Heart left ventricle (tissue), 16 donors: ENCODE measurements at regions not wholly inside any gene's neighbourhood (a gene's known extent, or its start where the extent isn't known, plus 50 kb on each side); places are given as distances from the start of the nearest gene placed in this dataset.

Experiments used
- ATAC-seq, 4 donors: fragments of 200-7000 bp; cut with Tn5 transposase; one replicate each; pipeline ENCODE4 v1.9.1; 2020 to 2022; ENCODE audit warnings: moderate library complexity in 4 of 4, mild to moderate bottlenecking in 3 of 4, moderate number of reproducible peaks in 1 of 4
- DNase-seq, 5 donors: peaks; one replicate each; pipeline ENCODE4 v3.0.0-alpha.2; 2020
- H3K27ac ChIP-seq, 12 donors: fragments of 200-600 bp; sonication (generic) in 4 of 12; one replicate each; pipeline versions ENCODE4 v1.5.0 to v1.8.0; 2016 to 2022; ENCODE audit warnings: mild to moderate bottlenecking in 2 of 12
- H3K27me3 ChIP-seq, 9 donors: fragments of 200-600 bp; sonication (generic) in 2 of 9; one replicate each; pipeline versions ENCODE4 v1.5.1 to v1.8.0; 2016 to 2022; ENCODE audit warnings: mild to moderate bottlenecking in 3 of 9
- H3K36me3 ChIP-seq, 9 donors: fragments of 200-600 bp; sonication (generic) in 2 of 9; one replicate each; pipeline versions ENCODE4 v1.5.0 to v1.8.0; 2018 to 2022; ENCODE audit warnings: mild to moderate bottlenecking in 2 of 9
- H3K4me1 ChIP-seq, 12 donors: fragments of 200-600 bp; sonication (generic) in 4 of 12; one replicate each; pipeline versions ENCODE4 v1.5.0 to v1.8.0; 2016 to 2022; ENCODE audit warnings: mild to moderate bottlenecking in 3 of 12
- H3K4me3 ChIP-seq, 12 donors: fragments of 200-600 bp; sonication (generic) in 4 of 12; one replicate each; pipeline versions ENCODE4 v1.5.0 to v1.8.0; 2017 to 2022; ENCODE audit warnings: mild to moderate bottlenecking in 9 of 12, moderate library complexity in 4 of 12
- H3K9me3 ChIP-seq, 12 donors: fragments of 200-600 bp; sonication (generic) in 4 of 12; one replicate each; pipeline versions ENCODE4 v1.5.0 to v1.8.0; 2016 to 2022; ENCODE audit warnings: mild to moderate bottlenecking in 1 of 12
- CTCF ChIP-seq, 12 donors: fragments of 200-600 bp; sonication (generic) in 4 of 12; IDR thresholded peaks; one replicate each; pipeline versions ENCODE4 v1.5.0 to v1.8.0; 2018 to 2022; ENCODE audit warnings: antibody characterized with exemption in 12 of 12, mild to moderate bottlenecking in 5 of 12
- POLR2A ChIP-seq, 2 donors: fragments of 450-650 bp; IDR thresholded peaks; one replicate each; pipeline ENCODE4 v1.6.1; 2017; ENCODE audit warnings: antibody characterized with exemption in 2 of 2, mild to moderate bottlenecking in 2 of 2, moderate library complexity in 2 of 2
- WGBS, 4 donors: extraction: QIAGEN DNeasy Blood & Tissue Kit in 2 of 4; methylation state at CpG; one replicate each; pipeline versions ENCODE4 v1.1.5 to v1.1.7; 2013 to 2018; 5-methylcytosine and 5-hydroxymethylcytosine counted together
- intact Hi-C, 10 donors: fragments of 100-400 bp; cut with DNase I; formaldehyde crosslinking; loops; one replicate each; pipeline versions ENCODE4 v1.11.1 to v1.14.2; 2022
- donor health status: ischemic (EF 13 %, LVEDD 7.1; RV severe dilation, severe dysfunction).
- donor health status: healthy with polysubstance abuse.
- donor health status: DM: no; HTN: yes; CAD: no.
- donor health status: DM: no; HTN: no; CAD: no.
- donor health status: ischemic (EF 25% LVEDD 6.9; RV normal size, moderate dysfunction).
- donor health status: ischemic (EF 25% LVEDD 5.7; RV mildly dilated, moderate dysfunction).
- donor health status: healthy.
- donor health status: DM: yes; HTN: yes; CAD: no.
- donor health status: ischemic (EF 35%, LVEDD 5.7; RV mildly dilated, moderate dysfunction).
- donor health status: nonischemic (EF 11% LVEDD 7.7; RV severe dilation, severe dysfunction).
- donor health status: DM: yes; HTN: yes; CAD: no.
- donor health status: PGD.
- donor health status: ischemic (EF 29% LVEDD 5.4; RV normal size, mild dysfunction).
- donor health status: nonischemic (EF 23%, LVEDD 6.1; RV moderate dilation, normal function).

- intact Hi-C loops: no loop called here
- Histone ChIP-seq H3K9me3 (peaks cover 0 to 5% (median 0%) of the 10 kb centered on the region in 12 donors), H3K4me3 (no peak overlapping the region), H3K4me1 (no peaks in the 10 kb centered on the region), H3K27me3 (peaks cover 0 to 3% (median 0%) of the 10 kb centered on the region in 9 donors), H3K27ac (no peak overlapping the region), H3K36me3 (no peaks in the 10 kb centered on the region)
- DNase-seq (no peak), ATAC-seq (no peak)
- no peak for TF ChIP-seq POLR2A (IDR thresholded peaks at IDR 0.05)
- no peak for TF ChIP-seq CTCF (IDR thresholded peaks at IDR 0.05)
- WGBS, 4 donors: 31 to 47% (median 42%) methylated on average over 3 of the region's 3 CpGs
These were observed 69.2 kb upstream of the OR9G4 start for GRCh38 chr11:56817661-56818060.

- 73 to 93% (median 91%) methylated on average over 2 of the region's 2 CpGs for WGBS, 4 donors
- Histone ChIP-seq H3K4me1 (no peaks in the 10 kb centered on the region), H3K4me3 (no peak overlapping the region), H3K36me3 (no peaks in the 10 kb centered on the region), H3K9me3 (peaks cover 0 to 5% (median 0%) of the 10 kb centered on the region in 12 donors), H3K27me3 (peaks cover 0 to 3% (median 0%) of the 10 kb centered on the region in 9 donors), H3K27ac (no peak overlapping the region)
- DNase-seq (no peak), ATAC-seq (no peak)
- TF ChIP-seq CTCF (IDR thresholded peaks at IDR 0.05) (no peak), POLR2A (IDR thresholded peaks at IDR 0.05) (no peak)
- intact Hi-C loops: no loop called here
These were observed 67.8 kb upstream of the OR9G4 start for GRCh38 chr11:56816259-56816658.

GRCh38 chr11:56808326-56808725 is 59.8 kb upstream of the OR9G4 start:
- ATAC-seq (no peak), DNase-seq (no peak)
- Histone ChIP-seq H3K36me3 (no peaks in the 10 kb centered on the region), H3K4me1 (no peaks in the 10 kb centered on the region), H3K4me3 (no peak overlapping the region), H3K27ac (no peak overlapping the region), H3K27me3 (no peaks in the 10 kb centered on the region), H3K9me3 (peaks cover 0 to 5% (median 0%) of the 10 kb centered on the region in 12 donors)
- no peak for TF ChIP-seq POLR2A (IDR thresholded peaks at IDR 0.05)
- TF ChIP-seq CTCF (IDR thresholded peaks at IDR 0.05): no peak
- 62 to 74% (median 65%) methylated on average over 1 of the region's 1 CpG for WGBS, 4 donors
- intact Hi-C loops: no loop called here

GRCh38 chr11:56799691-56800210 is 51.3 kb upstream of the OR9G4 start:
- H3K36me3 ChIP-seq: no peaks in the 10 kb centered on the region
- WGBS, 4 donors: 64 to 78% (median 77%) methylated on average over 4 of the region's 4 CpGs
- TF ChIP-seq CTCF (IDR thresholded peaks at IDR 0.05) (no peak), POLR2A (IDR thresholded peaks at IDR 0.05) (no peak)
- no peaks in the 10 kb centered on the region for H3K4me1 ChIP-seq
- H3K4me3 ChIP-seq: no peak overlapping the region
- H3K27me3 ChIP-seq: no peaks in the 10 kb centered on the region
- no peaks in the 10 kb centered on the region for H3K9me3 ChIP-seq
- no peak overlapping the region for H3K27ac ChIP-seq
- ATAC-seq: no peak
- DNase-seq: no peak
- intact Hi-C loops: no loop called here
